Fibroblast of villous mesenchyme (primary cell): ENCODE measurements at regions not wholly inside any gene's neighbourhood (a gene's known extent, or its start where the extent isn't known, plus 50 kb on each side); places are given as distances from the start of the nearest gene placed in this dataset.

Experiments
- DNase-seq: peaks from one replicate; pipeline ENCODE4 v3.0.0-alpha.2; 2010; ENCODE audit warnings: low read depth
- H3K4me3 ChIP-seq: 2 replicates; pipeline ENCODE4 v1.5.1; 2011; ENCODE audit warnings: low read depth, mild to moderate bottlenecking, low read length
- TF ChIP-seq, protein P1 (sequence below): IDR thresholded peaks from 2 replicates; pipeline ENCODE4 v1.5.1; 2012; ENCODE audit warnings: low read depth, mild to moderate bottlenecking, low read length; ENCODE audit not compliant: insufficient read depth

- TF ChIP-seq, protein P1, sequence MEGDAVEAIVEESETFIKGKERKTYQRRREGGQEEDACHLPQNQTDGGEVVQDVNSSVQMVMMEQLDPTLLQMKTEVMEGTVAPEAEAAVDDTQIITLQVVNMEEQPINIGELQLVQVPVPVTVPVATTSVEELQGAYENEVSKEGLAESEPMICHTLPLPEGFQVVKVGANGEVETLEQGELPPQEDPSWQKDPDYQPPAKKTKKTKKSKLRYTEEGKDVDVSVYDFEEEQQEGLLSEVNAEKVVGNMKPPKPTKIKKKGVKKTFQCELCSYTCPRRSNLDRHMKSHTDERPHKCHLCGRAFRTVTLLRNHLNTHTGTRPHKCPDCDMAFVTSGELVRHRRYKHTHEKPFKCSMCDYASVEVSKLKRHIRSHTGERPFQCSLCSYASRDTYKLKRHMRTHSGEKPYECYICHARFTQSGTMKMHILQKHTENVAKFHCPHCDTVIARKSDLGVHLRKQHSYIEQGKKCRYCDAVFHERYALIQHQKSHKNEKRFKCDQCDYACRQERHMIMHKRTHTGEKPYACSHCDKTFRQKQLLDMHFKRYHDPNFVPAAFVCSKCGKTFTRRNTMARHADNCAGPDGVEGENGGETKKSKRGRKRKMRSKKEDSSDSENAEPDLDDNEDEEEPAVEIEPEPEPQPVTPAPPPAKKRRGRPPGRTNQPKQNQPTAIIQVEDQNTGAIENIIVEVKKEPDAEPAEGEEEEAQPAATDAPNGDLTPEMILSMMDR = no peak
These were observed 292.1 kb downstream of the GPD2 start for GRCh38 chr2:156728328-156728727.

DNA sequence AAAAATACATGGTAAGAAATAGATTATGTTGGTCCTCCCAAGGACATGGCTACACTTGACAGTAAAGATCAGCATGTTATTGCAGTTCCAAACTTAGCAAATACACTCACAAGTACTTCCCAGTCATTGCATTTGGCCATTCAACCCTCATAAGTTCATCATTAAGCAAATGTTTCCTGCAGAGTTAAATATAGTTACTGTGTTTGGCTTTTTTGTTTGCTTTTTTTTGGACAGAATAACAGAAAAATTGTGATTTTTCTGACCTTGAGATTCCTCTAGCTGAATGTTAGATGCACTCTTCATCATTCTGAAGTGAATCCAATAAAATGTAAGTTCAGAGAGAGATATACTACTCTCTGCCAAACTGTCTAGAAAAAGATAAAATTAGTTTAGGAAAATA, 295.3 kb downstream of the GPD2 start:
- TF ChIP-seq, protein P1 = no peak
- no peak overlapping the region for H3K4me3 ChIP-seq
- no peak for DNase-seq

More at GRCh38 chr2:156728328-156728727, 292.1 kb downstream of the GPD2 start:
- H3K4me3 ChIP-seq = no peak overlapping the region
- DNase-seq = no peak

GRCh38 chr2:156736950-156737349, 300.8 kb downstream of the GPD2 start:
- H3K4me3 ChIP-seq = no peak overlapping the region
- TF ChIP-seq, protein P1 = no peak
- no peak for DNase-seq

GRCh38 chr2:156739301-156739700, 303.1 kb downstream of the GPD2 start:
- TF ChIP-seq, protein P1 = no peak
- no peak overlapping the region for H3K4me3 ChIP-seq
- no peak for DNase-seq

DNA sequence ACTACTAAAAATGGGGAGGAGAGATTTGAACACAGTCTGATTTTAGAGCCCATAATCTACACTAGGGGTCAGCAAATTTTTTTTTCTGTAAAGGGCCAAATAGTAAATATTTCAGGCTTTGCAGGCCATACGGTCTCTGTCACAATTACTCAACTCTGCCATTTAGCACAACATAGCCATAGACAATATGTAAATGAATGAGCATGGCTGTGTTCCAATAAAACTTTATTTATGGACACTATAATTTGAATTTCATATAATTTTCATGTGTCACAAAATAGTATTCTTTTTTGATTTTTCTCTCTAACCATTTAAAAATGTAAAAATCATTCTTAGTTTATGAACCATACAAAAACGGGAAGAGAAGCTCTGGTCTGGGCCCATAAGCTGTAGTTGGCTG, 309.4 kb downstream of the GPD2 start:
- no peak overlapping the region for H3K4me3 ChIP-seq
- DNase-seq = no peak
- TF ChIP-seq, protein P1 = no peak

DNA sequence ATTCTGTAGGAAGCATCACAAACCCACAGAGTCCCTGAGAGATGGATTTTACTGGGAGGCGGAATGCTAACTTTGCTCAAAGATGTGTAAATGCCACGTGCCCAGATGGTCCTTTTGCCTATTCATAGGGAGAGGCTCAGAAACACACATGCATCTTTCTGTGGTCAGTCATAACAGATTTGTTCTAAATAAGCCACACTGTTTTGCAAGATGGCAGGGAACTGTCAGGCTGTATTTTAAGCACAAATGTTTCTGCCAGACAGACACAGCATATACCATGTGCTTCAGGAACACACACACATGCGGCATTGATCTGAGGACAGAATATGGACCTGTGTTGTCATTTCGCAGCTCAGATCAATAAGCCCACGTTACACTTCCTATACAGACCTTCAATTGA, 312.0 kb downstream of the GPD2 start:
- TF ChIP-seq, protein P1 = no peak
- H3K4me3 ChIP-seq = no peak overlapping the region
- no peak for DNase-seq

GRCh38 chr2:156752042-156752441, 315.9 kb downstream of the GPD2 start:
- no peak overlapping the region for H3K4me3 ChIP-seq
- no peak for DNase-seq
- TF ChIP-seq, protein P1 = no peak
